Hindlimb muscle (tissue), 1 donor: ENCODE measurements at regions not wholly inside any gene's neighbourhood (a gene's known extent, or its start where the extent isn't known, plus 50 kb on each side); places are given as distances from the start of the nearest gene placed in this dataset.
A peak's percentile ranks its signal among the peaks of the same experiment; 100 is the strongest.

Experiments used
- DNase-seq: peaks from one replicate; pipeline ENCODE4 v3.0.0-alpha.2; 2013

GRCh38 chr3:79928687-79929408 lies 161.1 kb upstream of the ROBO1 start:
- no peak for DNase-seq

- DNase-seq: no peak
Observed at GRCh38 chr3:79926522-79926921, 158.7 kb upstream of the ROBO1 start.

- DNase-seq: no peak
Observed at GRCh38 chr3:79922633-79923032, 154.8 kb upstream of the ROBO1 start.

GRCh38 chr3:79917561-79917960 lies 149.8 kb upstream of the ROBO1 start:
- DNase-seq: no peak

- DNase-seq: no peak
Observed at GRCh38 chr3:79910337-79910736, 142.5 kb upstream of the ROBO1 start.

GRCh38 chr3:79906106-79906505 lies 138.3 kb upstream of the ROBO1 start:
- DNase-seq: no peak

- DNase-seq: no peak
Observed at GRCh38 chr3:79902151-79902550, 134.4 kb upstream of the ROBO1 start.

GRCh38 chr3:79898907-79899306 lies 131.1 kb upstream of the ROBO1 start:
- DNase-seq: no peak

- DNase-seq: no peak
Observed at GRCh38 chr3:79896086-79896485, 128.3 kb upstream of the ROBO1 start.

- DNase-seq: no peak
Observed at GRCh38 chr3:79887213-79887612, 119.4 kb upstream of the ROBO1 start.

- no peak for DNase-seq
Observed at GRCh38 chr3:79886204-79886603, 118.4 kb upstream of the ROBO1 start.

- DNase-seq: no peak
Observed at GRCh38 chr3:79885407-79885806, 117.6 kb upstream of the ROBO1 start.

- DNase-seq: no peak
Observed at GRCh38 chr3:79884354-79884753, 116.6 kb upstream of the ROBO1 start.

- DNase-seq: no peak
Observed at GRCh38 chr3:79881431-79881830, 113.6 kb upstream of the ROBO1 start.

GRCh38 chr3:79878708-79879107 lies 110.9 kb upstream of the ROBO1 start:
- DNase-seq: no peak

GRCh38 chr3:79874646-79875045 lies 106.8 kb upstream of the ROBO1 start:
- no peak for DNase-seq

- no peak for DNase-seq
Observed at GRCh38 chr3:79872483-79872882, 104.7 kb upstream of the ROBO1 start.

GRCh38 chr3:79871656-79872055 lies 103.9 kb upstream of the ROBO1 start:
- DNase-seq: no peak

GRCh38 chr3:79870313-79870620 lies 102.5 kb upstream of the ROBO1 start:
- DNase-seq: no peak

- DNase-seq: peak; percentile 3
Observed at GRCh38 chr3:79869461-79870312, 101.9 kb upstream of the ROBO1 start.

GRCh38 chr3:79866162-79866561 lies 98.4 kb upstream of the ROBO1 start:
- DNase-seq: no peak

GRCh38 chr3:79864077-79864476 lies 96.3 kb upstream of the ROBO1 start:
- no peak for DNase-seq

GRCh38 chr3:79848876-79849275 lies 81.1 kb upstream of the ROBO1 start:
- no peak for DNase-seq

- no peak for DNase-seq
Observed at GRCh38 chr3:79847928-79848327, 80.1 kb upstream of the ROBO1 start.
